ENCODE measurements at regions not wholly inside any gene's neighbourhood (a gene's known extent, or its start where the extent isn't known, plus 50 kb on each side); places are given as distances from the start of the nearest gene placed in this dataset.

DNA sequence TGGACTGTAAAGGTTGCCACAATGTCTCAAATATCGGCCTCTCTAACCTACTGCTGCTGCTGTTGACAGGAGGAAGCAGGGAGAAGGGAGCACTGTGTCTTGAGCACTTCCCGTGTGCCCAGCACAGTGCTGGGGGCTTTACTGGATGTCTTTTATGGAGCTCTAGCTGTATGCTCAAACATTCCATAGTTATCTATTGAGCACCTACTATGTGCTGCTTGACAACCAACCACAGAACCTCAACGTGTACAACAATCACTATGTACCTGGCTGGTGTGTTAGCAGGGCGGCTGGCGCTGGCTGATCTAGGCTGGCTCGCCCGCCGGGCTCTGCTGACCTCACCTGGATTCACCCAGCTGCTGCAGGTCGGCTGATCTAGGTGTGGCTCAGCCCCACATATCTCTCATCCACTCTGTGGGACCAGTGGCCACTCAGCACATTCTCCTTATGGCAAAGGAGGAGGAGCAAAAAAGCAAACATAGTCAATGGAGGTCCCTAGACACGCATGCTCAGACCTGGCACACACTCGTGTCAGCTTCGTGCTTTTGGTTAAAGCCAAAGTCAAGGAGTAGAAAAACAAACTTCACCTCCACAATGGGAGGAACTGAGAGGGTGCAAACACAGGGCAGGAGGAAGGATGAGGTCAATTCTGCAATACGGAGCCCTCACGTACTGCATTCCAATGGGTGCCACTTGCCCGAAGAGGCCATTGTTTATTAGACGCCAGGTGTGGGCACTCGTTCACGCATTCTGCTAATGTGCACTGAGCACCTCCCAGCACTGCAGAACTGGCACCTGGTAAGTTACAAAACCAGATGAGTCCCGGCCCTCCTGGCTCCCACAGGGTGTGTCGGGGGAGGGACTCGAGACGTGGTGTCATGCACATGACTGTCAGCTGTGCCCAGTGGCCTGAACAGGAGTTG lies 147.2 kb downstream of the SCARB1 start:
- TF ChIP-seq, protein P1, sequence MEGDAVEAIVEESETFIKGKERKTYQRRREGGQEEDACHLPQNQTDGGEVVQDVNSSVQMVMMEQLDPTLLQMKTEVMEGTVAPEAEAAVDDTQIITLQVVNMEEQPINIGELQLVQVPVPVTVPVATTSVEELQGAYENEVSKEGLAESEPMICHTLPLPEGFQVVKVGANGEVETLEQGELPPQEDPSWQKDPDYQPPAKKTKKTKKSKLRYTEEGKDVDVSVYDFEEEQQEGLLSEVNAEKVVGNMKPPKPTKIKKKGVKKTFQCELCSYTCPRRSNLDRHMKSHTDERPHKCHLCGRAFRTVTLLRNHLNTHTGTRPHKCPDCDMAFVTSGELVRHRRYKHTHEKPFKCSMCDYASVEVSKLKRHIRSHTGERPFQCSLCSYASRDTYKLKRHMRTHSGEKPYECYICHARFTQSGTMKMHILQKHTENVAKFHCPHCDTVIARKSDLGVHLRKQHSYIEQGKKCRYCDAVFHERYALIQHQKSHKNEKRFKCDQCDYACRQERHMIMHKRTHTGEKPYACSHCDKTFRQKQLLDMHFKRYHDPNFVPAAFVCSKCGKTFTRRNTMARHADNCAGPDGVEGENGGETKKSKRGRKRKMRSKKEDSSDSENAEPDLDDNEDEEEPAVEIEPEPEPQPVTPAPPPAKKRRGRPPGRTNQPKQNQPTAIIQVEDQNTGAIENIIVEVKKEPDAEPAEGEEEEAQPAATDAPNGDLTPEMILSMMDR (IDR thresholded peaks at IDR 0.05) = no peak
- TF ChIP-seq POLR2A (IDR thresholded peaks at IDR 0.05) = no peak

Data from lower leg skin (tissue), 3 donors.